CD4-positive, alpha-beta T cell treated with Interleukin-2 at 100 ng/mL for 4 hours (primary cell): ENCODE measurements at regions not wholly inside any gene's neighbourhood (a gene's known extent, or its start where the extent isn't known, plus 50 kb on each side); places are given as distances from the start of the nearest gene placed in this dataset.

Experiments
- DNase-seq: peaks from one replicate; pipeline ENCODE4 v3.0.0-alpha.2; 2020; ENCODE audit warnings: low spot score

DNA sequence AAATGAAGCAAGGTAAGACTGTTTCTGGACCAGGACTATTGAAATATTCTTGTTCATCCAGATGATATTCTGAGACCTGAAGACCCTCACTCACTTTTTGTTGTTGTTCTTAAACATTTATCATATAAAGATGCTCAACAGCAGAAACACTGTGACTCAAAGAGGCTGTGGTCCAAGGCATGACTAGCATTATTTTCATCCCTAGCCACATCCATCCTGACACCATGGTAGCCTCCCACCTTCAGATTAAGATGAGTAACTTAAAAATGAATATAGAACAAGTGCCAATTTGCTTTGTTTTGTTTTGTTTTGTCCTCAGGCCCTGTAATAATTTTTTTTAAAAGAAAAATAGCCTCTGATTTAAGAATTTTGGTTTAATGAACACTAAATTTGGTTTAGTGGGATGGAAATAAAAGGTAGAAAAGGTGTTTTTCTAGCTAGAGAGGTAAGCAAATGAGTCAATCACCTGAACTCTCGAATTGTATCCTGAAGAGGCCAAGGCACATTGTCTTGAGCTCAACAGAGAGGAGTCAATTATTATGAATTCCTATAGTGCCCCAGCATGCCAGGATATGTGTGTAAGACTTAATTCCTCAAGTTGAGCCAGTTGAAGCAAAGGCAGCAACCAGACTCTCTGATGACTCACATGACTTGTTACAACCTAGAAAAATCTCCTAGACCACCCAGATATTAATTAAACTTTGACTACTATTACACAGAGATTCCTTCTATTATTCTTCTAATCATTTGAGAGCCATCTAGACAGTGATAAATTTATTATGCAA is 380.1 kb upstream of the TUSC1 start:
- no peak for DNase-seq

DNA sequence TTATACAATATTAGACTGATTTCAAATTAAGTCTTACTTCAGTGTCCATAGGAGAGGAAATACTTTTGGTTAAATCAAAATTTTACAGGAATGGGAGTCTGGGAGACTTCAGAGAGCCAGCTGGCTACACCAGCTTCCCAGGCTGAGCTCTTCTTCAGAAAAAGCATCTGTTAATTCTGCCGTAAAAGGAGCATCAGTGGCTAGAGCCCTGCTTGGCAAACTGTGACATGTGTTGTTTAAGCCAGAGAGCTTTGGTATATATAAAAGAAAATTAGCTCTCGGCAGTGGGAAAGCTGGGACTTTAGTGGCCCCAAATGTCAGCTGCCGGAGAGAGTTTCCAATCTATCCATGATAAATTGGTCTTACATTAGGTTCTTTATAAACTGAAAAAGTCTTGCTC is 378.8 kb upstream of the TUSC1 start:
- DNase-seq, result no peak

GRCh38 chr9:26054600-26055520 is 376.6 kb upstream of the TUSC1 start:
- DNase-seq, result no peak

- DNase-seq, result no peak
Observed at GRCh38 chr9:26053954-26054353, 375.7 kb upstream of the TUSC1 start.

- no peak for DNase-seq
Observed at GRCh38 chr9:26043431-26043830, 365.2 kb upstream of the TUSC1 start.

GRCh38 chr9:26034786-26035185 is 356.5 kb upstream of the TUSC1 start:
- no peak for DNase-seq

DNA sequence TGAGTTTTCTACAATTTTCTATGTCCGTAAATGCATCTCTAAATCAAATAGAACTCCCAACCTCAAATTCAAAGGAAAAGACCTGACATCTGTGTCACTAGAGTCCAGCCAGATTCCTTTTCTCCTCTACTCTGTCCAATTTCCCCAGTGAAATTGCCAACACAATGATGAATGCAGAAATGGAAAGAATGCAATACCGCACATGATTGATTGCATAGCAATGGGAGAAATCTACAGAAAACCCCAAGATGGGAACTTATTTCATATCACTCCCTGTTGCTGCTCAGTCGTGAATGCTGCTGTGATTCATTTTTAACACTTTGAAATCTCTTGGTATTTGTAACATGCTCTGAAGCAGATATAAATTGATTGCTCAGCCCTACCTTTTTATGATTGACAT is 355.1 kb upstream of the TUSC1 start:
- no peak for DNase-seq

DNA sequence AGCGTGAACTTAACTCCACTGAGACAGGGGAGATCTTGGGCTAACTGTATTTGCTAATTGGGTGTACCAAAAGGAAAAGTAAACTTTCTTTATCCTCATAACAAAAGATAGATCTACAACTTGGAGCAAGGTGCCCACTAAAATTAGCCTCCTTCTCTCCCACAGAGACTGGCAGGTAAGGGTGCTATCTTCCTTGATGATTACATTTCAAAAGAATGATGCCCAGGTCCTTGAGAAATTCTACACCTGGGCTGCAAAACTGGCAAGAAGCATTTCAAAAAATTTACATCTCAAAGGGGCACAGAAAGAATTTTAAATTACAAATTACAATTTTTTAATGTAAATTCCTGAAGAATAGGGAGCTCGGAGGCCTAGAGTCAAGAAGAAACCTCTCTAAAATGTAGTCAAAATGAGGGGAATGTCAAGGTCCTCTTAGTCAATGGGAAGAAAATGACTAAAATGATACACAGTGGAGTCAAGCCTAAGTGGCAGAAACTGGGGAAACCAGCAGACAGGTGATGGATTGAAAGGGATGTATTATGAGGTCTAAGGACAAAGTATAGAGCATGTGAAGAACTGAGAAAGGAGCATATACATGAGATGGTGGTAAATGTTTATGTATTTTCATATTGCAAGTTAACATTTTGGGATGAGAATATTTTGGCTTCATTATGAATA is 348.3 kb upstream of the TUSC1 start:
- DNase-seq, result no peak

- no peak for DNase-seq
Observed at GRCh38 chr9:26013199-26013598, 335.0 kb upstream of the TUSC1 start.

GRCh38 chr9:26012797-26013196 is 334.6 kb upstream of the TUSC1 start:
- no peak for DNase-seq

DNA sequence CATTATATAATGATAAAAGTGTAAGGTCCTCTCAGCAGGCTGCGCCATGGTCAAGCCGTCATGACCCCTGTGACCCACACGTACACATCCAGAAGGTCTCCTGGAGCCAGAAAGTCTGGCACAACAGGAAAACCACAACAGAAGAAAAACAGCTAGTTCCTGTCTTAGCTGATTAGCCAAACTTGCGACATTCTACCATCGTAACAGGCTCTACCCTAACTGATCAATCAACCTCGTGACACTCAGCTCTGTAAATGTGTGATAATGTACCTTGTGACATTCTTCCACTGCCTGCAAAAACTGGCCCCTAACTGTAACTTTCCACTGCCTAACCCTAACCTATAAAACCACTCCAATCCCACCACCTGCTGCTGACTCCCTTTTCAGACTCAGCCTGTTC is 316.4 kb upstream of the TUSC1 start:
- DNase-seq, result no peak

- no peak for DNase-seq
Observed at GRCh38 chr9:25990376-25990775, 312.1 kb upstream of the TUSC1 start.

- DNase-seq, result no peak
Observed at GRCh38 chr9:25975667-25976066, 297.4 kb upstream of the TUSC1 start.

DNA sequence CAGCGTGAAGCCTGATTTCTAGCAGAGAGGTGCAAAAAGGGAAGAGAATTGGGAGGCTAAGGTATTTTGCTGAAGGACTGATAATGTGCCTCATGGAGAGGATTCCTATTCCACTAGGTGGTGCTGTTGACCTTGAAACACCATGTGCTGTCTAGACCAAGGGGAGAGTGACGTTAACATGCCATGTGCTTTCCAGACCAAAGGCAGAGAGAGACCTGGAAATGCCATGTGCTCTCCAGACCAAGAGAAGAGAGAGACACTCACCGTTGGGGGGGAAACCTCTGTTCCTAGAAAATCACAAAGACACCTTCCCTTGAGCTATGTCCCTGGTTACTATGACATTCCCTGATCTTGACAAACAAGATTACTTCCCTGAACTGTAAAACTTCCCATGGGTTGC is 286.0 kb upstream of the TUSC1 start:
- DNase-seq, result no peak

DNA sequence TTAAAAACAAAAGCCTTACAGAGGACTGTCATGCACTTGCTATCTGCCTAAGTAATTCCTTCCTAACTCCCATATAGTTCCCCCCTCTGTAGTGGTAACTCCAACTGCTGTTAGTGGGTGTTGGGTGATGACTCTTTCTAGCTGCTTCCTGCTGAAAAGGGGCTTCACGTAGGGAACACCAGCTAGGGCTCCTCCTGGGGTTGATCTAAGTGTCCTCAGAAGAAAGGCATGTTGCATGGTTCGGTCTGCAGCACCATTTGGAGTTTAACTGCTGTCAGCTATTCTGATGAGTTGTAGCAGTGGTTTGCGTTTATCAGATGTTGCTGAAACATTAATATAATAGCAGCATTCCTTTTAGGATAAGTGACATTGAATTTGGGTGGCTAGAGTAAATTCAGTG is 281.9 kb upstream of the TUSC1 start:
- DNase-seq, result no peak

DNA sequence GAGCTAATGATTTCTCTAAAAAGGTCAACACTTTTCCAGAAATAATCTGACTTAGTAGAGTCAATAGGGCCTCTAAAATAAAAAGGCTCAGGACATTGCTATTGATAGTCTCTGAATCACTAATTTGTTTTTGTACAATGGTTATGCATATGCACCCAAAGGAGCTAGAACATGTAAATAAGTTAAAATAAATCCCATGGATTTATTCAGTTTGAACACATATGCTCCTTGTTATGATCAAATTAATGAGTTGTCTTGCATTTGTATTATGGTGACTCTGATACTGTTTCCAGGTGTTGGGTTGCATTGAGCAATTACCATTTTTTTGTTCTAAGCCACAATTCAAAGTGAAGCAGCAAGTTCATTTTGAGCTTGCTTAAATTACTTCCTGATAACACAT is 276.0 kb upstream of the TUSC1 start:
- no peak for DNase-seq

GRCh38 chr9:25948182-25948581 is 269.9 kb upstream of the TUSC1 start:
- no peak for DNase-seq

DNA sequence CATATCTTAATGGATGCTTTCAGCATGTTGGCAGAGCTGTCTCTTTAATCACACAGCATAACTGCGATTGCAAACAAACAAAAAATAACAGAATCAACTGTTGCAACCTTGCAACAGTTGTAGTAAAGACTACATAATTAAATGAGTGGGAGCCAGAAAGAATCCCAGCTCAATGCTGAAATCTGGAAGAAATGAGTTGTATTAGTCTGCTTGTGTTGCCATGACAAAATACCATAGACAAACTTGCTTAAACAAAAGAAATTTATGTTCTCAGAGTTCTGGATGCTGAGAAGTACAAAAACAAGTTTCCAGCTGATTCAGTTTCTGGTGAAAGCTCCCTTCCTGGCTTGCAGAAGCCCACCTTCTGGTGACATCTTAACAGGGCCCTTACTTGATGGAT is 260.9 kb upstream of the TUSC1 start:
- DNase-seq, result no peak

DNA sequence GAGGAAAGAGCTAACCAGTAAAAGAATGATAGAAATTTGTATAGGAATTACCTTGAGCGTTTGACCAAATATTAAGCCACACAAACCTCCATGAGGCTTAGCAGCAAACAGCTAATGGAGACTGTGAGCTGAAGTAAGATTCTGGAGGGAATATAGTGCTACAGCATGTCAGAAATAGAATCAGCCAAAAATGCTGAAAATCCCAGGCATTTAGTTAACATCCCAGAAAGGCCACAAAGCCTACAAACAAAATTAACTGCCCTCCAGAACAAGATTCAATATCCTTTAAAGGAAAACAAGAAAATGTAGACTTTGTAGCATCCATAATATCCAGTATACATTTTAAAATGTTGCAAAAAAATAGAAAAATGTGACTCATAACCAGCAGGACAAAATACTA is 257.8 kb upstream of the TUSC1 start:
- no peak for DNase-seq

DNA sequence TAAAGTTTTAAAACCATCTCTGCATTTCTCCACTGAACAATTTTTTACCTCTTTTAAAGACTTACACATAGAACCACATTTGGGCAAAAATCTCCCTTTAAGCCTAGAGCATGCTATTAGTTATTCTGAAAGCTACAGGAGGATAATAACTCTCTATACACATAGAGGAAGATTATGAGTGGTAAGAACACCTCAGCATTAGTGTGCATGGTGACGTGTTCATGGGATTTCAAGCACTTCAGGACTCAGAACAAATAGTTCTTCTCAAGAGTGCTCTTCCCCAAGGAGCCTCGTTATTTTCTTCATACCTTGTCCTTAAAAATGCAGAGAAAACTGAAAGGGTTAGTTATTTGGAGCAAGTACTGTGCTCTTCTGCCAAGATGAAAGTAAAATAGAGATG is 256.9 kb upstream of the TUSC1 start:
- no peak for DNase-seq

GRCh38 chr9:25918761-25919160 is 240.5 kb upstream of the TUSC1 start:
- DNase-seq, result no peak

DNA sequence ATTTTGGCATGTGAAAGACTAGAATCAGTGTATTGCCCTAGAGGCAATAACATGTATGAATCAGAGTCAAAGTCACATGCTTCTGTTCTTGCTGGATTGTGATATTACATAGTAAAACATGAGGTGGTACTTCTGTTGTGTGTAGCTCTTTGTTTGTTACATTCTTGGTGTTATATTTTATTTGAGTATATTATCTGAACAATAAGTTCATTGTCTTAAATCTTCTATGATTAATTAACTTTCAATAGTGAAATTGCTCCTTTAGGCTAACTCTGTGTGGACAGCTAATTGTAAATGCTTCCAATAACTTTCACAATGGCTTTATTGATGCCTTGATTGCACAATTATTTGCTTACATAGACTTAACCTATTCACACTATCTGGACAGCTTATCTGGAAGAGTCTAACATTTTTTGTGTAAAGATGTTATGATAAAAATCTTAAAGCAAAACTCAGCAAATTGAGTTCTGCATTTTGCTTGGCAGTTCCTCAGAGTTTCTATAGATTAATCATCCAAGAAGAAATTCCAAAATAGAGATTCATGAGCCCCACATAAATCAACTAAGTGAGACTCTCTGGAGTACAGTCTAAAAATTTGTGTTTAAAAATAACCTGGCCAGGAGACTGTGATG is 239.6 kb upstream of the TUSC1 start:
- DNase-seq, result no peak
